ENCODE measurements at regions not wholly inside any gene's neighbourhood (a gene's known extent, or its start where the extent isn't known, plus 50 kb on each side); places are given as distances from the start of the nearest gene placed in this dataset.

DNA sequence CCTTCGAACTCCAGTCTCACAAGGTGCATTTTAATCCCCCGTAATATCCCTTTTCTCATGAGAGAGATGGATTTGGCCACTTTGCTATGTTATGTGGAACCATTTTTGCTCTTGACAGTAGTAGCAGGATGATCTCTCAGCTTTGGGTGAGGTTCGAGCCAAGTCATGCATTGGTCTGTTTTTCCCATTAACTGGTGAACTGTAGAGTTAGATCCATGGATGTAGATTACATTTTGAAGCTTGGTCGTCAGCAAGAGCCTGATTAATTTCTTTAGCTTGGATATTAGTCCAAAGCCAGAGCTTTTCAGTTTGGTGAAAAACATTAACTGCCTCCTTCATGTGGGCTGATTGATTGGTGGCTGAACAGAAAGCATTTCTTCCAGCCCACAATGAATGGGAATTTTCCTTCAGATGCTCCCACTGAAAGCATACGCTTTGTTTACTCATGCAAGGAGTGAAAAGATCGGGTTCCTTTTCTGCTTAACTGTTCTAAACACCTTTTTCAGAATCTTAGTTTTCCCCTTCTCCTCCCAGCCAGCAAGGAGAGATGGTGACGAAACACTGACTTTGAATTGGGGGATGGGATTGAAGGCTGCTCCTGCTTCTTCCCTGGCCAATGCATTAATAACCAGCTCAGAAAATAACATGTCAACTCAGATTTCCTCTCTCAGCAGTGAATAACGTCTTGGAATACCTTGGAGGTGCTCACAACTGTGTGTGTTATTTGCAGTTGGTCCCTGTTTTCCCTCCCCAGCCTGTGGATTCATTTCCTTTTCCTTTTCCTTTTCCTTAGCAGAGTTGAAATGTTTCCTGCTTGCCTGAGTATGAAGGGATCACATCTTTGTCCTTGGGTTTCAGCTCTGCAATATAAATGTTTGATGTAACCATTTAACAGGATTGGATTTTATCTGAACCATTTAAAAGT, 351.8 kb upstream of the FZD8 start:
- H3K4me1 Mint-ChIP-seq = no peaks in the 10 kb centered on the region
- 81% methylated on average over 4 of the region's 8 CpGs for WGBS (ENCODE audit: insufficient coverage)
- no peaks in the 10 kb centered on the region for H3K27me3 ChIP-seq (replicated peaks in 1 of 4; ENCODE audit: control extremely low read depth in 1 of 4, control insufficient read depth in 3 of 4, insufficient read depth in 4 of 4, low read length in 3 of 4)
- H3K27me3 Mint-ChIP-seq = no peaks in the 10 kb centered on the region
- H3K4me1 ChIP-seq (ENCODE audit: control insufficient read depth in 2 of 2, insufficient read depth in 2 of 2, low read length in 2 of 2) = no peaks in the 10 kb centered on the region
- H3K36me3 ChIP-seq (replicated peaks in 1 of 2; ENCODE audit: control extremely low read depth in 1 of 2, control insufficient read depth in 1 of 2, extremely low read depth in 1 of 2, insufficient read depth in 2 of 2, low read length in 1 of 2) = no peaks in the 10 kb centered on the region
- H3K27ac Mint-ChIP-seq = no peak overlapping the region
- H3K4me3 Mint-ChIP-seq = no peak overlapping the region
- no peak overlapping the region for H3K4me2 ChIP-seq (replicated peaks; ENCODE audit: low read depth, low read length, poor library complexity, severe bottlenecking)
- intact Hi-C loops (cut with micrococcal nuclease) = no loop called here
- peaks cover 0 to 5% (median 0%) of the 10 kb centered on the region in 3 donors for H3K9me3 ChIP-seq (ENCODE audit: control extremely low read depth in 1 of 3, control insufficient read depth in 2 of 3, insufficient read depth in 1 of 3, low read length in 2 of 3)
- no peak overlapping the region for H3K27ac ChIP-seq (ENCODE audit: low read length in 2 of 2)
- DNase-seq (no peak), ATAC-seq (ENCODE audit: low read depth) (no peak)
- CTCF ChIA-PET = no interaction called here
- no peak overlapping the region for H3K4me3 ChIP-seq (ENCODE audit: control extremely low read depth in 1 of 5, extremely low read depth in 1 of 5, insufficient read depth in 1 of 5, low read depth in 2 of 5, low read length in 4 of 5)
- H2AFZ ChIP-seq (ENCODE audit: insufficient read depth, low read depth, low read length, poor library complexity, severe bottlenecking) = no peak overlapping the region
- H3K9ac ChIP-seq (ENCODE audit: low read length) = no peak overlapping the region
- H3K79me2 ChIP-seq (ENCODE audit: control insufficient read depth, insufficient read depth, low read length) = no peaks in the 10 kb centered on the region
- no peaks in the 10 kb centered on the region for H4K20me1 ChIP-seq (ENCODE audit: control insufficient read depth, insufficient read depth, low read length, poor library complexity, severe bottlenecking)
- TF ChIP-seq, protein P1, sequence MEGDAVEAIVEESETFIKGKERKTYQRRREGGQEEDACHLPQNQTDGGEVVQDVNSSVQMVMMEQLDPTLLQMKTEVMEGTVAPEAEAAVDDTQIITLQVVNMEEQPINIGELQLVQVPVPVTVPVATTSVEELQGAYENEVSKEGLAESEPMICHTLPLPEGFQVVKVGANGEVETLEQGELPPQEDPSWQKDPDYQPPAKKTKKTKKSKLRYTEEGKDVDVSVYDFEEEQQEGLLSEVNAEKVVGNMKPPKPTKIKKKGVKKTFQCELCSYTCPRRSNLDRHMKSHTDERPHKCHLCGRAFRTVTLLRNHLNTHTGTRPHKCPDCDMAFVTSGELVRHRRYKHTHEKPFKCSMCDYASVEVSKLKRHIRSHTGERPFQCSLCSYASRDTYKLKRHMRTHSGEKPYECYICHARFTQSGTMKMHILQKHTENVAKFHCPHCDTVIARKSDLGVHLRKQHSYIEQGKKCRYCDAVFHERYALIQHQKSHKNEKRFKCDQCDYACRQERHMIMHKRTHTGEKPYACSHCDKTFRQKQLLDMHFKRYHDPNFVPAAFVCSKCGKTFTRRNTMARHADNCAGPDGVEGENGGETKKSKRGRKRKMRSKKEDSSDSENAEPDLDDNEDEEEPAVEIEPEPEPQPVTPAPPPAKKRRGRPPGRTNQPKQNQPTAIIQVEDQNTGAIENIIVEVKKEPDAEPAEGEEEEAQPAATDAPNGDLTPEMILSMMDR (IDR thresholded peaks at IDR 0.05) = no peak
- no peak for TF ChIP-seq EZH2 (IDR thresholded peaks at IDR 0.05; ENCODE audit: borderline replicate concordance, insufficient read depth, low read depth, low read length, poor library complexity, severe bottlenecking)
- POLR2A ChIA-PET = no interaction called here
- no peaks in the 10 kb centered on the region for H3K9me3 Mint-ChIP-seq (ENCODE audit: insufficient read depth)

DNA sequence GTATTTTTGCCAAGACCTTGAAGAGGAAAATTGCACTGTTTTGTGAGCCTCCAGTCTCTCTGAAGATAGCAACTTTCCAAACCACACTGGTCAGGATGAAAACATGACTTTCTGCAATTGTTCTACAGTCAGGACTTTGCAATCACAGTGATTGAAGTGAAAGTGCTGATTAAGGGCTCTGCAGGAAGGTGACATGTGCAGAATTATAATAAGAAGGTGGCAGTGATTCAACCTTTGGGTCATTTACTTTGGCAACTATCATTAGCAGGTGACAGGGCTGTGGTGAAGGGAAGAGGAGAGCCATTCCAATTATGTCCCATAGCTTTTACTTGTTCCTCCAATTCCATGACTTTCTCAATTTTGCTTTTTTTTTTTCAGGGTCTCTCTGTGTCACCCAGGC, 350.0 kb upstream of the FZD8 start:
- DNase-seq (no peak), ATAC-seq (ENCODE audit: low read depth) (no peak)
- no peaks in the 10 kb centered on the region for H3K27me3 Mint-ChIP-seq
- Histone ChIP-seq H3K4me2 (replicated peaks; ENCODE audit: low read depth, low read length, poor library complexity, severe bottlenecking) (no peak overlapping the region), H3K27ac (ENCODE audit: low read length in 2 of 2) (no peak overlapping the region), H4K20me1 (ENCODE audit: control insufficient read depth, insufficient read depth, low read length, poor library complexity, severe bottlenecking) (no peaks in the 10 kb centered on the region), H3K9ac (ENCODE audit: low read length) (no peak overlapping the region), H3K9me3 (ENCODE audit: control extremely low read depth in 1 of 3, control insufficient read depth in 2 of 3, insufficient read depth in 1 of 3, low read length in 2 of 3) (peaks cover 0 to 5% (median 0%) of the 10 kb centered on the region in 3 donors), H3K79me2 (ENCODE audit: control insufficient read depth, insufficient read depth, low read length) (no peaks in the 10 kb centered on the region), H3K36me3 (replicated peaks in 1 of 2; ENCODE audit: control extremely low read depth in 1 of 2, control insufficient read depth in 1 of 2, extremely low read depth in 1 of 2, insufficient read depth in 2 of 2, low read length in 1 of 2) (no peaks in the 10 kb centered on the region), H3K4me1 (ENCODE audit: control insufficient read depth in 2 of 2, insufficient read depth in 2 of 2, low read length in 2 of 2) (no peaks in the 10 kb centered on the region), H3K4me3 (ENCODE audit: control extremely low read depth in 1 of 5, extremely low read depth in 1 of 5, insufficient read depth in 1 of 5, low read depth in 2 of 5, low read length in 4 of 5) (no peak overlapping the region), H2AFZ (ENCODE audit: insufficient read depth, low read depth, low read length, poor library complexity, severe bottlenecking) (no peak overlapping the region), H3K27me3 (replicated peaks in 1 of 4; ENCODE audit: control extremely low read depth in 1 of 4, control insufficient read depth in 3 of 4, insufficient read depth in 4 of 4, low read length in 3 of 4) (no peaks in the 10 kb centered on the region)
- intact Hi-C loops (cut with micrococcal nuclease) = no loop called here
- CTCF ChIA-PET = interaction anchor here (0.7 kb wide), 1 partner anchor 977 kb away, joined by 3 read pairs; no protein-coding TSS in a partner anchor
- TF ChIP-seq, protein P1 (IDR thresholded peaks at IDR 0.05) = no peak
- no peak for TF ChIP-seq EZH2 (IDR thresholded peaks at IDR 0.05; ENCODE audit: borderline replicate concordance, insufficient read depth, low read depth, low read length, poor library complexity, severe bottlenecking)
- H3K27ac Mint-ChIP-seq = no peak overlapping the region
- H3K9me3 Mint-ChIP-seq (ENCODE audit: insufficient read depth) = no peaks in the 10 kb centered on the region
- no peaks in the 10 kb centered on the region for H3K4me1 Mint-ChIP-seq
- H3K4me3 Mint-ChIP-seq = no peak overlapping the region
- POLR2A ChIA-PET = no interaction called here

Data from B cell (primary cell).